ENCODE measurements at regions not wholly inside any gene's neighbourhood (a gene's known extent, or its start where the extent isn't known, plus 50 kb on each side); places are given as distances from the start of the nearest gene placed in this dataset.

GRCh38 chr9:30746589-30746988, 1637.9 kb upstream of the ACO1 start:
- no peak for TF ChIP-seq POLR2A (IDR thresholded peaks at IDR 0.05)
- no peak for TF ChIP-seq CTCF (IDR thresholded peaks at IDR 0.05)
